ENCODE measurements at regions not wholly inside any gene's neighbourhood (a gene's known extent, or its start where the extent isn't known, plus 50 kb on each side); places are given as distances from the start of the nearest gene placed in this dataset.

- no peak for DNase-seq (ENCODE audit: low read depth, low spot score)
- H3K4me3 ChIP-seq (ENCODE audit: low read depth, low read length), result no peak overlapping the region
- no peak for TF ChIP-seq CTCF (IDR thresholded peaks at IDR 0.05; ENCODE audit: low read depth, low read length)
- in situ Hi-C loops (cut with HindIII; ENCODE audit: low sequenced_read_pairs), result no loop called here
These were observed 261.9 kb upstream of the LYZL1 start for GRCh38 chr10:29026802-29027580.

- TF ChIP-seq CTCF (IDR thresholded peaks at IDR 0.05; ENCODE audit: low read depth, low read length), result no peak
- in situ Hi-C loops (cut with HindIII; ENCODE audit: low sequenced_read_pairs), result no loop called here
- H3K4me3 ChIP-seq (ENCODE audit: low read depth, low read length), result no peak overlapping the region
- no peak for DNase-seq (ENCODE audit: low read depth, low spot score)
These were observed 260.4 kb upstream of the LYZL1 start for GRCh38 chr10:29028486-29028885.

- no peak for DNase-seq (ENCODE audit: low read depth, low spot score)
- TF ChIP-seq CTCF (IDR thresholded peaks at IDR 0.05; ENCODE audit: low read depth, low read length), result no peak
- H3K4me3 ChIP-seq (ENCODE audit: low read depth, low read length), result no peak overlapping the region
- in situ Hi-C loops (cut with HindIII; ENCODE audit: low sequenced_read_pairs), result no loop called here
These were observed 258.0 kb upstream of the LYZL1 start for GRCh38 chr10:29030900-29031299.

GRCh38 chr10:29032169-29032568, 256.7 kb upstream of the LYZL1 start:
- in situ Hi-C loops (cut with HindIII; ENCODE audit: low sequenced_read_pairs), result no loop called here
- no peak overlapping the region for H3K4me3 ChIP-seq (ENCODE audit: low read depth, low read length)
- TF ChIP-seq CTCF (IDR thresholded peaks at IDR 0.05; ENCODE audit: low read depth, low read length), result no peak
- DNase-seq (ENCODE audit: low read depth, low spot score), result no peak

- in situ Hi-C loops (cut with HindIII; ENCODE audit: low sequenced_read_pairs), result no loop called here
- H3K4me3 ChIP-seq (ENCODE audit: low read depth, low read length), result no peak overlapping the region
- DNase-seq (ENCODE audit: low read depth, low spot score), result no peak
- no peak for TF ChIP-seq CTCF (IDR thresholded peaks at IDR 0.05; ENCODE audit: low read depth, low read length)
These were observed 255.4 kb upstream of the LYZL1 start for GRCh38 chr10:29033311-29033940.

- DNase-seq (ENCODE audit: low read depth, low spot score), result no peak
- in situ Hi-C loops (cut with HindIII; ENCODE audit: low sequenced_read_pairs), result no loop called here
- no peak for TF ChIP-seq CTCF (IDR thresholded peaks at IDR 0.05; ENCODE audit: low read depth, low read length)
- no peak overlapping the region for H3K4me3 ChIP-seq (ENCODE audit: low read depth, low read length)
These were observed 254.3 kb upstream of the LYZL1 start for GRCh38 chr10:29034592-29034991.
